ENCODE measurements at regions not wholly inside any gene's neighbourhood (a gene's known extent, or its start where the extent isn't known, plus 50 kb on each side); places are given as distances from the start of the nearest gene placed in this dataset.

DNA sequence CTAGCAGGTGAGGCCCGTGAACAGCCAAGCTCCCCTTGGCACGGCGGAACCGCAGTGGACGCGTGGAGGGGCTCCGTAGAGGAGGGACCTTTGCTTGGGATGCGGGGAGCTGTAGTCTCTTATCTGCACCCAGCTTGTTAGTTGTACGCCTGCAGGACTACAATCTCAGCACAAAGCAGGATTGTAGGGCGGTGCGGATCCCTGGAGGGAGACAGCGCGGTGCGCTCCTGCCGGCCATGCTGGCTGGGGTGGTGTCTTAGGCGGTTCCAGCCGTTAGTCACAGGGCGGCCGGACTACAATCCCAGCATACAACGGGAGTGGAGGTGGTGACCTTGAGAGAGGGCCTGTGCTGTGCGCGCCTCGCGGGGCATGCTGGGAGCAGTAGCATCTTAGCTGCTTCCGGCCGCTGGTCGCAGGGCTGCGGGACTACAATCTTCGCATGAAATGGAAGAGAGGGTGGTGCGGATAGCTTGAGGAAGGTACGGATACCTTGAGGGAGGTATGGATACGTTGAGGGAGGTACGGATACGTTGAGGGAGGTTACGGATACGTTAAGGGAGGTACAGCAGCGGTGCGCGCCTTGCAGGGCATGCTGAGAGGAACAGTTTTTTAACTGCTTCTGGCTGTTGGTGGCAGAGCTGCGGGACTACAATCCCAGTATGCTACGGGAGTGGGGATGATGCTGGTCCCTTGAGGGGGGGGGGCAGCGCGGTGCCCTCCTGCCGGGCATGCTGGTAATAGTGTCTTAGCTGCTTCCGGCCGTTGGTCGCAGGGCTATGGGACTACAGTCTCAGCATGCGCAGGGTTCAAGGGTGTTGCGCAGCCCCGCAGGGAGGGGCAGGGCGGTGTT lies 1419.1 kb downstream of the UQCRFS1 start:
- TF ChIP-seq, protein P1, sequence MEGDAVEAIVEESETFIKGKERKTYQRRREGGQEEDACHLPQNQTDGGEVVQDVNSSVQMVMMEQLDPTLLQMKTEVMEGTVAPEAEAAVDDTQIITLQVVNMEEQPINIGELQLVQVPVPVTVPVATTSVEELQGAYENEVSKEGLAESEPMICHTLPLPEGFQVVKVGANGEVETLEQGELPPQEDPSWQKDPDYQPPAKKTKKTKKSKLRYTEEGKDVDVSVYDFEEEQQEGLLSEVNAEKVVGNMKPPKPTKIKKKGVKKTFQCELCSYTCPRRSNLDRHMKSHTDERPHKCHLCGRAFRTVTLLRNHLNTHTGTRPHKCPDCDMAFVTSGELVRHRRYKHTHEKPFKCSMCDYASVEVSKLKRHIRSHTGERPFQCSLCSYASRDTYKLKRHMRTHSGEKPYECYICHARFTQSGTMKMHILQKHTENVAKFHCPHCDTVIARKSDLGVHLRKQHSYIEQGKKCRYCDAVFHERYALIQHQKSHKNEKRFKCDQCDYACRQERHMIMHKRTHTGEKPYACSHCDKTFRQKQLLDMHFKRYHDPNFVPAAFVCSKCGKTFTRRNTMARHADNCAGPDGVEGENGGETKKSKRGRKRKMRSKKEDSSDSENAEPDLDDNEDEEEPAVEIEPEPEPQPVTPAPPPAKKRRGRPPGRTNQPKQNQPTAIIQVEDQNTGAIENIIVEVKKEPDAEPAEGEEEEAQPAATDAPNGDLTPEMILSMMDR (IDR thresholded peaks at IDR 0.05) = no peak
- TF ChIP-seq POLR2A (IDR thresholded peaks at IDR 0.05) (peak in 1 of 2 donors; percentile 39), POLR2AphosphoS5 (IDR thresholded peaks at IDR 0.05; ENCODE audit: insufficient read depth in 1 of 2, low read depth in 1 of 2) (peak; percentile 85 to 91)

Data from vagina (tissue), 2 donors.